C4-2B (cell line): ENCODE measurements at regions not wholly inside any gene's neighbourhood (a gene's known extent, or its start where the extent isn't known, plus 50 kb on each side); places are given as distances from the start of the nearest gene placed in this dataset.

Source experiments
- CTCF ChIP-seq: fragments of 450-650 bp; conservative IDR thresholded peaks from 2 replicates; pipeline ENCODE4 v1.5.1; 2017; ENCODE audit warnings: mild to moderate bottlenecking
- ZFX ChIP-seq: fragments of 450-650 bp; IDR thresholded peaks from 2 replicates; pipeline ENCODE4 v1.6.1; 2017

GRCh38 chr2:239489481-239489880 lies 88.7 kb upstream of the HDAC4 start:
- no peak for TF ChIP-seq CTCF
- TF ChIP-seq ZFX, result no peak
